GM18505 (cell line): ENCODE measurements at regions not wholly inside any gene's neighbourhood (a gene's known extent, or its start where the extent isn't known, plus 50 kb on each side); places are given as distances from the start of the nearest gene placed in this dataset.
"Not testable (repeated sequence)": the region's sequence is repeated elsewhere in the genome, so short reads cannot be mapped to it uniquely, and the experiment has no call there.

Experiments
- ATAC-seq: cut with Tn5 transposase; IDR thresholded peaks from one replicate; pipeline ENCODE4 v1.9.1; 2021; ENCODE audit not compliant: unreplicated experiment
- POLR2A ChIP-seq: IDR thresholded peaks from 4 replicates; pipeline ENCODE4 v1.6.1; 2011; ENCODE audit warnings: borderline replicate concordance; ENCODE audit not compliant: insufficient read depth, insufficient read length; ENCODE audit errors: extremely low read depth

GRCh38 chr1:234953655-234954405 lies 174.8 kb downstream of the TOMM20 start:
- TF ChIP-seq POLR2A: no peak
- ATAC-seq: no peak

GRCh38 chr1:234950598-234950997 lies 178.0 kb downstream of the TOMM20 start:
- no peak for ATAC-seq
- no peak for TF ChIP-seq POLR2A

- not testable (repeated sequence) for ATAC-seq
These were observed 179.1 kb downstream of the TOMM20 start for GRCh38 chr1:234949528-234949927.

- no peak for TF ChIP-seq POLR2A
- ATAC-seq: no peak
These were observed 183.9 kb downstream of the TOMM20 start for GRCh38 chr1:234944439-234945344.

GRCh38 chr1:234943836-234944402 lies 184.7 kb downstream of the TOMM20 start:
- ATAC-seq: no peak

GRCh38 chr1:234942879-234943506 lies 185.6 kb downstream of the TOMM20 start:
- no peak for ATAC-seq
- no peak for TF ChIP-seq POLR2A

More at GRCh38 chr1:234943836-234944402, 184.7 kb downstream of the TOMM20 start:
- no peak for TF ChIP-seq POLR2A

GRCh38 chr1:234942012-234942332 lies 186.7 kb downstream of the TOMM20 start:
- TF ChIP-seq POLR2A: no peak
- ATAC-seq: no peak

GRCh38 chr1:234941321-234942011 lies 187.2 kb downstream of the TOMM20 start:
- TF ChIP-seq POLR2A: no peak
- no peak for ATAC-seq

- no peak for ATAC-seq
- no peak for TF ChIP-seq POLR2A
These were observed 187.8 kb downstream of the TOMM20 start for GRCh38 chr1:234940841-234941240.

GRCh38 chr1:234938924-234939323 lies 189.7 kb downstream of the TOMM20 start:
- TF ChIP-seq POLR2A: no peak
- no peak for ATAC-seq

- TF ChIP-seq POLR2A: no peak
- no peak for ATAC-seq
These were observed 190.5 kb downstream of the TOMM20 start for GRCh38 chr1:234938135-234938534.

- ATAC-seq: no peak
These were observed 191.8 kb downstream of the TOMM20 start for GRCh38 chr1:234936612-234937389.

More at GRCh38 chr1:234936612-234937389, 191.8 kb downstream of the TOMM20 start:
- no peak for TF ChIP-seq POLR2A
